HG03135 (cell line): ENCODE measurements at regions not wholly inside any gene's neighbourhood (a gene's known extent, or its start where the extent isn't known, plus 50 kb on each side); places are given as distances from the start of the nearest gene placed in this dataset.

Experiments
- ATAC-seq: cut with Tn5 transposase; IDR thresholded peaks from one replicate; pipeline ENCODE4 v1.9.1; 2021; ENCODE audit warnings: mild to moderate bottlenecking, moderate library complexity; ENCODE audit not compliant: unreplicated experiment

DNA sequence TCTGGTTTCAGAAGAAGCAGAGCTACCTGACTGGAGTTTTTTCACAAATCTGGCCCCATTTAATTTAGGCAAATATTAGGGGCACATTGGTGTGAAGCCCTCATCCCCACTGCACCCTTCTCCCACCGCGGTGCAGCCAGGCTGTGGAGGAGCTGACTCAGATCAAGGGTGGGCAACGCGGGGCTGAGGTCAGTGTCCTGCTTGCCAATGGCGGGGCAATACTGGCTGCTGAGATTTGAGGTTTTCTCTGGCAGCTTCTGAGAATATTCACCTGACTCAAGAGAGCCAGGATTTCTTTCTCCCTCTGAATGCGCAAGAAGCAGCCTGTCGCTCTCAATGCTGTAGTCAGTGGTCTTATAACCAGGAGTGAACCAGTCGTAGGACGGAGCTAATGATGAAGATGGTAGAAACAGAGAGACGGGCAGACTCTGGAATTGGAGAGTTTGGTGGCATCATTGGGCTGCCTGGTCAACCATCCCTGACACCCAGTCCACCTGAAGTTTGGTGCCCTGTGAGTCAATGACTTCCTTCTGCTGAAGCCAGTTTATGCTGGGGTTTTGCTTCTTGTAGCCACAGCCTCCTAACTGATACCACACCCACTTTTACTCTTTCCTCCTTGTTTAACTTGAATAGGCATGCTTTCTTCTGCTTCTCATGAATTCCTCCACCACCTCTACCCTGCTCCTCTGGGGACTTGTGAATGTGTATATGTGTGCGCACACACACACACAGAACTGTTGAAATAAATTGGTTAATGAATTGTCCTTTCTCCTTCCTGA is 123.7 kb upstream of the CTBP2 start:
- ATAC-seq, result no peak

DNA sequence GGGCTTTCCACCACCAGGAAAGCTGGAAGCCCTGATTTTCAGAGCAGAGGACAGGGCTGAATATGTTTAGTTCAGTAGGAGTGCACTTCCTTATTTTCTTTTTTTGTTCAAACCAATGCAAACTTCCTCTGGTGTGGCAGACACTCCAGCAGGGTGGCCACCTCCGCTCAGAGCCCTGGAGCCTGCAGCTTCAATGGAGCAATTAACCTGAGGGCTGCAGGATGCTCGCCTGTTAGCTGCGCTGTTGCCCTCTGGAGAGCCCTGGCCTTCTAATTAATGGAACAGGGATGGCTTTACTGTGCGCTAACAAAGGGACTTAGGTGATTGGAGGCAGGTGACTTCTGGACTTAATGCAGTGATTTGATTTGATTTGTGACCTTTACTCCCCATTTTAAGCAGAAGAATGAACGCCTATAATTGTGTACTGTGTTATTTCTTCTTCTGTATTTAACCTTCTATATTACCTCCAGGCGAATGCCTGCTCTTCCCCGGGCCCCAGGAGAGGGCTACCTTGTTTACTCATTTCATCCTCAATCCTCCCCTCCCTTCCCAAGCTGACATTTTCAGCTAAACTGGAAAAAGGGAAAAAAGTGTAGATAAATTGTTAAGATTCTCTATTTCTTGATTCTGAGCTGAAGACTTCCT is 123.0 kb upstream of the CTBP2 start:
- ATAC-seq, result no peak

DNA sequence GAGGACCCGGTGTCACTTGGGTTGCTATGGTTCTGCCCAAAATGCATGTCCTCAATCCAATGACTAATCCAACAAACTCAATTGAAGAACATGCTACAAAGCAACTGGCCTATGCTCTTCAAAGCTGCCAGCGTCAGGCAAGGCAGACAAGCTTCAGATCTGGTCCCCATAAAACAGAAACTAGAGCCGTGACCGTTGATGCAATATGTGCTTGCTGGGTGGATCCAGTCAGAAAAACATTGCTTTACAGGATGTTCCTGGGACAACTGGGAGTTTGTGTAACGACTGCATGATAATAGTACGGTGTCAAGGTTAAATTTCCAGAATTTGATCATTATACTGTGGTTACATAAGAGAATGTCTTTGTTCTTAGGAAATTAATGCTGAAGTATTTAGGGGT is 120.7 kb upstream of the CTBP2 start:
- no peak for ATAC-seq

DNA sequence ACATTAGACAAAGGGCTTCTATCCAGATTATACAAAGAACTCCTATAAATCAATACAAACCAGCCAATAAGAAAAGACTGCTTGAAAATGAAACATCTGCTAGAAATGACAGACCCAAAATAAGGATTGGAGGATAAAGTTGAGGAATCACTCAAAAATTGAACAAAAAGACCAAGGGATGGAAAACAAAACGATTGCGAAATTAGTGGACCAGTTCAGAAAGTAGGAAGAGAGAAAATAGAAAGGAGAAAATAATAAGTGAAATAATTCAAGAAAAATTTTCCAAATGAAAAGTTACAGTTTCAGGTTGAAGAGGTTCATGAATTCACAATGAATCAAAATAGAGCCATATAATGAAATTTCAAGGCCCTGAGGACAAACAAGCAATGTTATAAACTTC is 115.8 kb upstream of the CTBP2 start:
- ATAC-seq, result no peak

DNA sequence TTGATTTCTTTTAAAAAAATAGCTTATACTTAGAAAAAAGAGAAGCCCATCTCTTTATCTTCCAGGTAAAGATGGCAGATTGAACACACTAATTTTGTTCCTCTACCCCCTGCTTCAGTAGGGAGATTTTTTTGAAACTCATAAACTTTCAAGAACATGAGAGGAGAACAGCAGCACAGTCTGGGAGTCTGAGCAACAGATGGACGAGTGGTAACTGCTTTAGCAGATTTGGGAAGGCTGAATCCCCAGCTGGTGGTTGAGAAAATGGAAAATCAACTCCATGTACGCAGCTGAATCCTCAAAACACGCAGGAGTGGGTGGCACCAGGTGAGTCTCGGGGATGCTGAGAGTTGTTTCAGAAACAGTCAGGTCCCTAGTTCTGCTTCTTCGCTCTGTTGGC is 114.6 kb upstream of the CTBP2 start:
- no peak for ATAC-seq

DNA sequence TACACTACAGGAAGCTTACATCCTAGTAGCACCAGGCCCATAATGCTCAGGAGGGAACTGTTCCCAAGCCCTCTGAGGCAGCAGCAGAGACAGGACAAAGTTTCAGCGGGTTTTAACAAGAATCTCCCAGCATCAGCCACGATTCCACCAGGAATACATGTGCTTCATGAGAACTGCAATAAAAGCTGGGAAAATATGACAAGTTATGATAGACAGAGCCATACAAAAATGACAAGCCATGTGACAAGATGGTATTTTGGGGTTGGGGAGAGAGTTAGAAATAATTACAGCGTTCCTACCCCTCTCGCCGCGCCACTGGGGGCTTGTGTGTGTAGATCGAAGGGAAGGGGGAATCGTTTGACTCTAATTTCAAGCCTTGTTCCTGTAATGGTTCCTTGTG is 112.7 kb upstream of the CTBP2 start:
- no peak for ATAC-seq

DNA sequence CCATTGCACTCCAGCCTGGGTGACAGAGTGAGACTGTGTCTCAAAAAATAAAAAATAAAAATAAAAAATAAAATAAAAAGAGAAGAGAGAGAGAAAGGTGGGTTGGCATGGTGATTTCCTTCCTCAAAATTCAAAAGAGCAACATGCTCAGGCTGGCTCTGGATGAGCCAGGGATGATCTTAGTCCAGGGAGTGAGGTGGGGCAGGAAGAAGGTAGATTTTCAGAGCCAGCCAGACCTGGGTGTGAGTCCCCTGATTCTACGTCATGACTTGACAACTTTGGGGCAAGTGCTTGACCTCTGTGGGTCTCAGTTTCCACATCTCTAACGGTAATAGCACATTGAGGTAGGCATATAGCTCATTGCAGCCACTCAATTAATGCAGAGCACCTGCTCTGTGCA is 109.4 kb upstream of the CTBP2 start:
- no peak for ATAC-seq

DNA sequence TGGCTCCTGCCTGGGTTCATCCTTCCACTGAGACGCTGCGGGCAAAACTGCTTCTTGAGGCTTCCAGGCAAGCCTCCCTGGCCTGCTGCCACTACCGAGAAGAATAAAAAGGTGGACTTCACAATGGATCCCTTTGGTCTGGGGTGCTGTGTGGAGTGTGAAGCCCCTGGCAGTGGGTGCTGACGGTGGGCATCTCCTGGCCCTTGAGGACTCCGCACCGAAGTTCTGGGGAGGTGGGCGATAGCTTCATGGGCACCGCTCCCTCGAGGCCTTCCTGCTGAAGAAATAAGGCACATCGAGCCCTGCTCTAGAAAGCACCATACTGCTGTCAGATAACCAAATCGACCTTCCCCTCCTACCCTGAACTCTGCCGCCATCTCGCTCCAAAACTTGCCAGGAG is 106.6 kb upstream of the CTBP2 start:
- no peak for ATAC-seq

DNA sequence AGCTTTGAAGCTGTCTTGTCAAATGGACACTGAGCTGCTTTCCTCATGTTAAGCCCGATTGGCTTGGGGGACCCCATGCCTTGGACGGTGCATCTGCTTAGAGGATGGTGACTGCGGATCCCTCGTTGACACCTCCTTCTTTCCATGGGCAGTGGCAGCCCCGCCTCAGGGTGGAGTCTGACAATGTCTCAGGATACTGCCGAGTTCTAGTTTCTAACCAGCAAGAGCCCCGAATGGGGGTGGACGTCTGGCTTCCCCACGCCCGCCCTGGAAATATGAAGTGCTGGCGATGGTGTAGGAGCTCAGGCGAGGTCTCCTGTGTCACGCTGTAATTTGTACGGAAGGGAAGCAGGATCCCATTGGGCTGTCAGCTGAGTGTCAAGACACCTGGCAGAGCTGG is 106.2 kb upstream of the CTBP2 start:
- ATAC-seq, result no peak

DNA sequence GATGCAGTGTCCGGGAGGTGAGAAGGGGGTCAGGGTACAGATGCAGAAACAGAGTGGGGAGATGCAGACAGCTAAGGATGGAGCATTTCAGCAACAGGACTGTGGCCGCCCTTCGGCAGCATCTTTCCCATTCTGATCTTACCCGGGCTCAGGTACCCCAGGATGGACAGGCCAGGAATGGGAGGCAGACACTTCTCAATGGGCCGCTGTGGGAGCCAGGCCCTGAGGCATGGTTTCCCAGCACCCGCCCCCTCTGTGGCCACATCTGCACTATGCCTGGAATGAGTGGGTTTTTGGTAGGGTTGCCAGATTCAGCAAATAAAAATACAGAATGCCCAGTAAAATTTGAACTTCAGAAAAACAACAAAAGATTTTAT is 105.2 kb upstream of the CTBP2 start:
- ATAC-seq, result no peak

DNA sequence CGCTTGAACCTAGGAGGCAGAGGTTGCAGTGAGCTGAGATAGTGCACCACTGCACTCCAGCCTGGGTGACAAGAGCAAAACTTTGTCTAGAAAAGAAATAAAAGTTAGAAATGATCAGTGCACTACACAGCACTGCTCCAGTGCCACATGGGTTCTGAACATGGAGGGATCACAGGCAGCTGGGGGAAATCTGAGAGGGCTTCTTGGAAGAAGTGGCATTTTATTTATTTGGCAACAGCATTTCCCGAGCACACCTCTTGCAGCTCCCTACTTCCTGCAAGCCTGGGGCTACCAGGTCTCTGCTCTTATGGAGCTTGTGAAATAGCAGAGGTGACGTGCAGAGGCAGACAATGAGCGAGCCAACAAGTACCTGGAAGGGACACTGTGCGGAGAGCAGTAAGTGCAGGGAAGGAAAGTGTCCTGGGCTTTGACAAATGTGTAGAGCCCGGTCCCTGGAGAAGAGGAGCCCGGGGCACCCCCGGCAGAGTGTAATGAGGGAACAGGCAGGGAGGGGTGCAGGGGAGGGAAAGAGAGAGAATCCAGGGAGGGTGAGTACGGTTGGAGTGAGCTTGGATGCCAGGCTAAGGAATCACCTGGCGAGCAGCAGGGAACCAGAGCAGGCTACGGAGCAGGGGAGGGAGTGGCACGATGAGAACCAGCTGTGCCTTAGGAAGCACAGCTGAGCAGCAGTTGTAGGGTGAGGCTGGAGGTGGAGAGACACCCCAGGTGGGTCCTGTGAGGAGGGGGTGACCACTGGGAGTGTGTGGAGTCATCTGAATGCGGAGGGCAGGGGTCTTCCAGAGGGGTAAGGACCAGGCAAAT is 104.6 kb upstream of the CTBP2 start:
- ATAC-seq, result no peak

DNA sequence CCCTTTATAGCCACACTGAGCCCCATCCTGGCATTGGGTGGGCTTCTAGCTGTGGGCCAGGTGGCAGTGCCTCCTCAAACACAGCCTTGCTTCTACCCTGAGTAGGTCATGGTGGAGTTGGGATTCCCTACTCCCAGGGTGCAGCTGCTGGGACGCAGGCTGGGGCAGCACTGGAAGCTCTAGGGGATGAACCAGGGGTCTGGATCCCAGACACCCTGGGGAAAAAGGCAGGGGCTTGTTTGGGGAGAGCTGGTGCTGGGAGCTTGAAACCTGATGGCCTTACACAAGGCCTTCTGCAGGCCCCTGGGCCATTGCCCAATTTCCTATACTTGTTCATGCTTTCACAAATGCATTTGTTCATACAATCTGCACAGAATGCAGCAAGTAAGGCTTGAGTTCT is 103.7 kb upstream of the CTBP2 start:
- no peak for ATAC-seq

DNA sequence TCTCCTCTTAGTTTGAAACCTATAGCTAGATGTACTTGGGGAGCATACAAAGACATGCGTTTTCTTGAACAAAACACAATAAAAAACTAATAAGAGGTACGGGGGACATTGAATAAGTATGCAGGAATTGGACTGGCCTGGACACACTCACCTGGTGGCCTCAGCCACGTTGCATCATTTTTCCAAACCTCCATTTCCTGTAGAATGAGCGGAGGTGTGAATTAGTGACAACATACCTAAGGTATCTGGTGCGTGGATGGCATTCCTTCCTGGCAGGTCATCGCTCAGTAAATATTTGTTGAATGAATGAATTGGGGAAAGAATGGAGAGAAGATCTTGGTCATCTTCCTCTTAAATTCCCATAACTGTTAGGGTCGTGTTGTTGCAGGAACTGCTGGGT is 103.2 kb upstream of the CTBP2 start:
- no peak for ATAC-seq

DNA sequence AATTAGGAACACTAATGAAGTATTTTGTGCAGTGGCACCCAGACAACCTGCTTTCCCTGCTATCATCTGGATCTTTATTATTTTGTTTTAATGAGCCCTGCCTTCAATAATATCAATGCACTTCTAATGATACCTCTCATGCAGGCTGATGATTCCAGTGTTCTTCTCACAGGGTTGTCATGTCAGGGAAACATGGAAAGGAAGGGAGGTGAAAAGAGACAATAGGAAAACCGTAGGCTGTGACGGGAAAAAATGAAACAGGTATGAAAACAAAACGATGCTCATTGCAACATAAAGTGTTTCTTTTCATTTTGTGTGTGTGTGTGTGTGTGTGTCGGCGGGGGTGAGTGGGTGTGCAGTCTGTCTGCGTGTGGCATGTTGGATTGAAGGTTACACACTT is 102.6 kb upstream of the CTBP2 start:
- ATAC-seq, result no peak

DNA sequence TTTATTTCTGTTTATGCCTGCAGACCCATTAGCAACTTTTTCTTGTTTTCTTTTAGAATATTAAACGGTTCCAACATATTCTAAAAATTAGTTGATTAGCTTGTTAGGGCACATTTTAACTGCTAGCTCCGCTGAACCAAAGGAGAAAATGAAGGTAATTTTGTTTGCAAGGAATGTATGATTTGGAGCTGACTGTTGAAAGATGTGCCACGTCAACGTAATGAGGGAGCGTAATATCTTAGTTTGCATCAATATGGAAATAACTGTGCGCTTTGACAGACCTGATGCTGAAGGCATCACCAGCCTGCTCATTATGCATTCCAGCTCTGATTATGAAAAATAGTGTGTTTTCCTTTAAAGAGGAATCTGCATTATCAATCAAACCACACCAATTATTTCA is 102.0 kb upstream of the CTBP2 start:
- ATAC-seq, result no peak

DNA sequence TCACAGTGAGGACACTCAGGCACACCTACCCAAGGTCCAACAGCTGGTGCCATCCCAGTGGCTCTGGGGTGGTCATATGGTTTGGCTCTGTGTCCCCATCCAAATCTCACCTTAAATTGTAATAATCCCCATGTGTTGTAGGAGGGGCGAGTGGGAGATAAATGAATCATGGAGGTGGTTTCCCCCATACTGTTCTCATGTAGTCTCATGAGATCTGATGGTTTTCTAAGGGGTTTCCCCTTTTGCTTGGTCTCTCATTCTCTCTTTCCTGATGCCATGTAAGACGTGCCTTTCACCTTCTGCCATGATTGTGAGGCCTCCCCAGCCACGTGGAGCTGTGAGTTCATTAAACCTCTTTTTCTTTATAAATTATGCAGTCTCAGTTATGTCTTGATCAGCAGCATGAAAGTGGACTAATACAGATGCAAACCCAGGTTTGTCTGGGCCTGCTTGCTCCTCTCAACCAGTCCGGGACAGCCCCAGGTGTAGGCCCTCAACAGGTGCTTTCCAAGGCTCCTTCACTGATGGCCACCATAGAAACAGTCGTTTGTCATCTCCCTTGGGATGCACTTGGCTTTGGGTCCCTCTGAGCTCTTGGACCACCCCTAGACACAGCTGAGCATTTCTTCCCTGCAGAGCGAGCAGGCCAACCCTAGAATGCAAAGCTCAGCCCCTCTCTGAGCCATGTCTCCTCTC is 101.3 kb upstream of the CTBP2 start:
- ATAC-seq, result no peak

DNA sequence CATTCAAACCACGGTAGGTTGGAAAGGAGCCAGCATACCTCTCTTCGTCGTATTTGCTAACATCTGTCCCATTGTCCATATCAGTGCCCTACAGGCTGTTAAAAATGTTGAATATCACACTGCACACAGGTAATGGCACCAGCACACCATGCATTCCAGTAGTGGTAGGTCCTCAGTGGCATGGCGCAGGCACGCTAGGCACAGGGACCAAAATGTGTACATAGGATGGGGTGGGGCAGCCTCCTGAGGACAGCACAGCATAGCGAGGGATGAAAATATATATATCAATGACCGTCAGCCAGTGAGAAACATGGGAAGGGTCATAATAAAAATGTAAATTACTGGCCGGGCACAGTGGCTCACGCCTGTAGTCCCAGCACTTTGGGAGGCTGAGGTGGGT is 99.9 kb upstream of the CTBP2 start:
- no peak for ATAC-seq

DNA sequence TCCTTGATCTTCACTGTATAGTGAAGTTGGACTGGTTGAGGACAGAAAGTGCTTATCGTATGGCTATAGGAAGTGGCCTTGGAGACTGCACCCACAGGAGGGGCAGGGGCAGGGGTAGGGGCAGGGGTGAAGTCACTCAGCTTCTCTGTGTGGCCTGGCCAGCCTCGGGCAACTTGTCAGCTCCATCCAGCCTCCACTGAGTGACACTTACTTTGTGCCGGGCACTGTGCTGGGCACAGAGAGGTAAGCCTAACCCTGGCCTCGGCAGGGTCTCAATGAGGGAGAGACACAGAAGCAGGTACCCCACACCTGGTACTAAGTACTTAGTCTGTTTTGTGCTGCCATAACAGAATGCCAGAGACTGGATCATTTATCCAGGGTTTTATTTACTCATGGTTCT is 99.3 kb upstream of the CTBP2 start:
- no peak for ATAC-seq

DNA sequence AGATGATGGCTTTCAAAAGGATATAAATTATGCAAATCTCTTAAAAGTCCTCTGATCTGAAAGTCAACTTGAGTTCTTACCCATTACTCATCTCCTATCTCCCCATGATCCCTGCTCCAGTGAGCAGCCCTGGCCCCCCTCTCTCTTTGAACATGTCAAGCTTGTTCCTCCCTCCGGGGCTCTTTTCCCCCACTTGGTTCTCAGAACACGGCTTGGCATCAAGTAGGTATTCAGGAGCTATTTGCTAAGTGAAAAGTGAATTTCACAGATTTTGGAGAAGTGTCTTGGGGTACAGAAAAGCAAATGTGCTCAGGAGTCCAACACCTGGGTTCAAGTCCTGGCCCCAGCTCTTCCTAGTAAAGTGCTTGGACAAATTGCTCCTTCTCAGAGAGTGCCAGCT is 98.3 kb upstream of the CTBP2 start:
- no peak for ATAC-seq

DNA sequence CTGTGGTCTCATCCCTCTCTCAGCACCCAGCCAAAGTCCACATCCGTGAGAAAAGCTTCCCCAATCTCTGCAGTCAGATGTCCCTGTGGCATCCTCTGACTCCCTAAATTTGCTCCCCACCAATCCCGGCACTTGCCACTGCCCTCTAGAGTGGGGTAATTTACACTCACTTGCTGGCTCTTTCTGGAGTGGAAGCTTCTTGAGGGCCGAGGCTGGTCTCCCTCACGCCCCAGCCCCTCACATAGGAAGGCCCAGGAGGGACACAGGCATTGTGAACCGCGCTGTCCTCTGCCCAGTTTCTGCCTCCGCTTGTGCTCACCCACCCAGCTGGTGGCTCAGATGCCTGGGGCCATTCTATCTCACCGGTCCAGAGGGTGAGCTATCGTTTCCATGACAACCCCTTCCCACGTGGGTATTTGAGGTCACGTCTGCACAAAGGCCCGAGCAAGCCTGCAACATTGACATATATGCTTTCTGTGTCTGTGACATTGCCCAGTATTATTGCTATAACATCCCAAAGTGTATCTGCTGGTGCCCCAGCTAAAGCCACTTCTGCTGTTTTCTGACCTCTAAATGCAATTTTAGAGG is 97.3 kb upstream of the CTBP2 start:
- no peak for ATAC-seq

DNA sequence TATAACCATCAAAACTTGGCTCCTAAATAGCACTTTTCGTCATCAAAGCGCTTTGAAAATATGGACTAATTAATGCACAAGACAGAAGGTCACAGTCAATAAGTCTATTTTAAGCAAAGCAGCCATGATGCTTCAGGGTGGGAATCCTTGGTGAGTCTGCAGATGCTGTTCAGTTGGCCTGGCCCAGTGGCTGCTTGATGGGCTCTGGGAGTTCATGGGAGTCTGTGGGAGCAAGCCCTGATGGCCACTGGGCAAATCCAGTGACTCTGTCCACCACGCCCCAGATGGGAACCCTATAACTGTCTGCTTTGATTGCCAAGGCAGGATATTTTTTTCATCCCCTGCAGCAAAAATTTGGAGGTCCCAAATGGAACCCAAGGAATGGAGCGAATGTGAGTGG is 95.7 kb upstream of the CTBP2 start:
- ATAC-seq, result no peak
